Fibroblast of peridontal ligament (primary cell): ENCODE measurements at regions not wholly inside any gene's neighbourhood (a gene's known extent, or its start where the extent isn't known, plus 50 kb on each side); places are given as distances from the start of the nearest gene placed in this dataset.

ENCODE experiments used
- DNase-seq: peaks from one replicate; pipeline ENCODE4 v3.0.0-alpha.2; 2010; ENCODE audit errors: extremely low read depth

GRCh38 chr3:193873426-193874201, 262.3 kb upstream of the HES1 start:
- DNase-seq, result no peak

DNA sequence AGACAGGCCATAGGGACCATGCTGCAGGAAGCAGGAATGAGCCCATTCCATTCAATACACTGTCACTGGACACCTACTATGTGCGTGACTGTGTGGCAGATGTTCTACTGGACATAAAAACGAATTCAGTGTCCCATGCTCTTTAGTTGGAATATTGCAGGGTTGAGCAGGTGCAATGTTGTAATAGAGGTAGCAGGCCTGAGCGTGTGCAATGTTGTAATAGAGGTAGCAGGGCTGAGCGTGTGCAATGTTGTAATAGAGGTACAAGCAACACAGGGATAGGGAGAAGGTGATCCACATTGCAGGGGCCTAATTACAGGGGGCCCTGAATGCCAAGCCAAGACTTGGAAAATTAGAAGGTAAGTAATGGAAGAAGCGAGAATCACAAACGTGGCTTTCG, 261.4 kb upstream of the HES1 start:
- DNase-seq, result no peak

DNA sequence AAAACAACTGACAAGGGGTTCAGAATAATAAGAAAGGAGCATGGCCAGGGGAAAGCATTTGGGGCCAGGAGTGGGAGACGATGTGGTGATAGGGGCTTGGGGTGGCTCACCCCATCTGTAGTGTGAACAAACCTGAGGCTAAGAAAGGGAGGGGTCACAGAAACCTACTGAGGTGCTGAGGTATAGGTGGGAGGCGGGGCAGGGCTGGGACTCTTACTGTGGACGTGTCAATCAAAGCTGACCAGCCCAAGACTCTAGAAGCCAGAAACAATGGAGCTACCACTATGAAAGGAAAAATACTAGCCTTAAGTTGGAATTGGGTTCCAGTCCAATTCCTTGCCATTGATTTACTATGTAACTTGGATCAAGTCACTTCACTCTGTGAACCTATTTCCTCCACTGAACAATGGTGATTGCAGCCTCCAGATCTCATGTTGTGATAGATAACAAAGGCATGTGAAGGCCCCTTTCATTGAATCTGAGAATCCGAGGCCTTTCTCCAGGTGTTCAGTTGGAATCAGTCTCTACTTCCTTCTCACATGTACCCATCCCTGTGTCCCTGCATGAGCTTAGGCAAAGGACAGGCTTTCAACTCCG, 260.9 kb upstream of the HES1 start:
- DNase-seq, result no peak

GRCh38 chr3:193875601-193876321, 260.2 kb upstream of the HES1 start:
- DNase-seq, result no peak

DNA sequence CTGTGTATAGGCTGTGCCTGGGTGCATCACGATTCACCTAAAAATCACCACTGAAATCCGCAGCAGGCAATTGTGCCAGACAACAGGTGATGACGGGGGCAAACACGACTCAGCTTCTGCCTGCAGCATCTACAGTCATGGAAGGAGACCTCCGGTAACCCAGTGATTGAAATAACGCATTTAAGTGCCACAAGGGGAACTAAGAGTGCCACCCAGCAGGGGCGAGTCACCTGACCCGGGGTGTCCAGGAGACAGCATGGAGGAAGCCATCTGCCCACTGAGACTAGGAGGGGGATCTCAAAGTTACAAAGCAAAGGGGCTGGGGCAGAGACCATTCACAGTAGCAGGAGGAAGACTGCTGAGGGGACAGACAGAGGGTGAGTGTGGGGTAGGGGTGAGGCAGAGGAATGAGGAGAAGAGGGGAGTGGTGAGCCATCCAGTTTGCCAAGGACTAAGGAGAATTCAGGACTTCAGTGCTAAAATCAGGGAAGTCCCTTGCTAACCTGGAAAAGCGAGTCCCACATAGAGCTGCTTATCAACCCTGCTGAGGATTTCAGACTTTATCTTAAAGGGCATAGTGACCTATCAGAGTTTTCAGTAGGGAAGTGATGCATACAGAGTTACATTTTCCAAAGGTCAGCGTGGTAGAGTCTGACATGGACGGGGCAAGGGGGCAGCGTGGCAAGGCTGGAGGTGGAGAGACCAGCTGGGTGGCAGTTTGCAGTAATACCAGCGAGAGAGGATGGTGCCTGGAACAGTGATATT, 256.7 kb upstream of the HES1 start:
- no peak for DNase-seq

DNA sequence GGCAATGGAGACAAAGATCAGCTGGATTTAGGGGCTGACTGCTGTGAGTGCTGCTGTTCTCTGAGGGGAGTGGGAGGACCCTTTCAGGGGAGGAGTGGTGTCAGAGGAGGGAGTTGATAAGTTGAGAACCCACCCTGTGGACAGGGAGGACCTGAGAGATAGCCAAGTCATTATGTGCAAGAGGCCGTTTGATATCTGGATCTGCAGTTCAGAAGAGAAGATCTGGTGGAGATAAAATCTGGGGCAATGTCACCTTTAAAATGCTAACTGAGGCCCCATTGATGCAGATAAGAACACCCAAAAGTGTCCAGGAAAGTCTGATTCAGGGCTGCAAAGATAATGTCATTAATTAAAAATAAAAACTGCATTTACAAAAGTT, 256.1 kb upstream of the HES1 start:
- no peak for DNase-seq

DNA sequence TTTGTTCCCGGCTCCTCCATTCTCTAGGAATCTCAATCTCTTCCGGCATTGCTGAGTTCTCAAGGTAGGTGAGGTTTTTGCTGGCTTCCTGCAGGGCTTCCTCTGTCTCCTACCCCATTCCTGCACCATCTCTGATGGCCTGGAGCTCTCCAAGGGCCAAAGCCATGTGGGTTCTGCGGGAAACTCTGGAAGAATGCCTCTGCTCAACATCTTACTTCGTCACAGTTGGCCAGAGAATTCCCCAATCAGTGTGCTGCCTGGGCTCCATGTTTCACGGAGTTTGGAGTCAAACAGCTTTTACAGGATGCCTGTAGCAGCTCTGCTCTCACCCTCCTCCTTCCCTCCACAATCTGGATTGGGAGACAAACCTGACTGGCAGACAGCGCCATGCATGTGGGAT, 253.9 kb upstream of the HES1 start:
- no peak for DNase-seq

- peak; percentile 29 for DNase-seq
Observed at GRCh38 chr3:193883551-193883950, 252.4 kb upstream of the HES1 start.

DNA sequence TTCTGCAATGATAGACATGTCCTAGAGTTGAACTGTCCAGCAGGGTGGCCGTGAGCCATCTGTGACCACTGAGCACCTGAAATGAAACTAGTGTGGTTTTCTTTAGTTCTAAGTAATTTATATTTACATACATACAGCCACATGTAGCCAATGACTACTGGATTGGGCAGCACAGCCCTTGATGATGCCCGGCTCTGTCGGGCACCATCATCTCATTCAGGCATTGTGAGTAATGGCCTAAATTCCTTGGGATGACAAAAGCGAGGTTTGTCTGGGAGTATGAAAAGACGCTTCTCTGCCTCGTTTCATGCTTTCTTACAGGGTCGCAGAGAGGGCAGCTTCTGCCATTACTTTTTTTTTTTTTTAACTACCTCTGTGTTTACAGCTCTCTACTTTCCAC, 251.9 kb upstream of the HES1 start:
- DNase-seq, result no peak

GRCh38 chr3:193884652-193885051, 251.3 kb upstream of the HES1 start:
- DNase-seq, result no peak

DNA sequence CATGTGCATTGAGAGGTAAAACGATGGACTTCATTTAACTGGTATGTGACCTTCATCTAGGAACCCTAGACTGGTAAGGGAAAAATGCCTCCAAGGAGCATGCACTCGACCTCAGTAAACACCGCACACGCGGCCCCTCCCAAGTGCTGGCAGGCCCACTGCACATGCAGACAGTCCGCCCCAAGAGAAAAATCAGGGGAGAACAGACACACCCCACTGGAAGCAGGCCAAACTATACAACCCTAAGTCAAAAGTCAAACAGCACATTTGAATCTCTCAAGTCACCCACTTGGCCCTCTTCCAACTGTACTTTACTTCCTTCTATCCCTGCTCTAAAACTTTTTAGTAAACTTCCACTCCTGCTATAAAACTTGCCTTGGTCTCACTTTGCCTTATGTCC, 250.1 kb upstream of the HES1 start:
- no peak for DNase-seq

DNA sequence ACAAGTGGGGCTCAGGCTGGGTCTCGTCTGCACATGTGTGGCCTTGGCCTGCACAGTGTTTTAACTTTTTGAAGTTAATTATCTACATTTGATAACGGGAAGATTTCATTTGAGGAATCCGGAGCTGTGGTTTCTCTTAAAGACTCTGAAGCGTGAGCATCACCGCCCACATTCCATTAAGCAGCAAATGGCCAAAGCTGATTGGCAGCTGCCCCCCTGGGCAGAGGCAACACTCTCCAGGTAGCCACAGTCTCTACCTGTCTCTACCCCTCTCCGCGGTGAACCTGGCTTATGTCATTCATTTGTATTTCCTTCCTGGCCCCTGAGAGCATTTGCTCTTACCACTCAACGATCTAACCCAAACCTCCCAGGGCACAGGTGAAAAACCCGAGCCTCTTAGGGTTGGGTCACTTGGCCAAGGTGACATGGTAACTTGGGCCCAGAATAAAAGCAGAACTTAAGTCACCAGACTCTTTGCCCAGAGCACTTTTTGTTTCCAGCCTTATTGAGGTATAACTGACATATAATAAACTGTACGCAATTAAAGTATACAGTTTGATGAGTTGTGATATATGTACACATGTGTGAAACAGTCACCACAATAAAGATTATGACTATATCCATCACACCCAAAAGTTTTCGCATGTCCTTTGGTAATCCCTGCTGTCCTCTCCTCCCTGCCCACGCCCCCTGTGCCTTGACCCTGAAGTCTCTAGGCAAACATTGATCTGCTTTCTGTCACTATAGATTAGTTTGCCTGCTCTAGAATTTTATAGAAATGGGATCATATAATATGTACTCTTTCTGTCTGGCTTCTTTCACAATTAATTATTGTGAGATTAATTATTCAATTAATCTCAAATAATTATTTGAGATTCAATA, 245.7 kb upstream of the HES1 start:
- no peak for DNase-seq

GRCh38 chr3:193894121-193894863, 241.7 kb upstream of the HES1 start:
- no peak for DNase-seq

GRCh38 chr3:193895409-193895808, 240.5 kb upstream of the HES1 start:
- DNase-seq, result no peak

DNA sequence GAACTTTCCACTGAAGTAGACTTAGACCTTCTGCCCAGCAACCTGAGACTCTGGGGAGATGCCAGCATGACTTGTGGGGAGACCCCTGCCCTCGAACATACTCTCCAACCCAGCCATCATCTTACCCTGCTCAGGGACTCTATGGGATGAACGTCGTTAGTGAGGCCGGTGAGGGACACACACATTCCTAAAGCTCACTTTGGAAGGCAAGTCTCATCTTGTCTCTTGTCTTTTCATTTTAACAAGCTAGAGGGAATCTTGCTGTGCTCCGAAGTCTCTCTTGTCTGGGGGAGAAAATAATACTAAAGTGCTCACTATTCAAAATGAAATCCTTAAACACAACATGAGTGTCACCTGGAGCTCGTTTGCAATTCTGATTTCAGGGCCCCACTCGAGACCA, 239.5 kb upstream of the HES1 start:
- no peak for DNase-seq

- no peak for DNase-seq
Observed at GRCh38 chr3:193897288-193897687, 238.7 kb upstream of the HES1 start.

GRCh38 chr3:193897731-193898180, 238.2 kb upstream of the HES1 start:
- DNase-seq, result no peak

DNA sequence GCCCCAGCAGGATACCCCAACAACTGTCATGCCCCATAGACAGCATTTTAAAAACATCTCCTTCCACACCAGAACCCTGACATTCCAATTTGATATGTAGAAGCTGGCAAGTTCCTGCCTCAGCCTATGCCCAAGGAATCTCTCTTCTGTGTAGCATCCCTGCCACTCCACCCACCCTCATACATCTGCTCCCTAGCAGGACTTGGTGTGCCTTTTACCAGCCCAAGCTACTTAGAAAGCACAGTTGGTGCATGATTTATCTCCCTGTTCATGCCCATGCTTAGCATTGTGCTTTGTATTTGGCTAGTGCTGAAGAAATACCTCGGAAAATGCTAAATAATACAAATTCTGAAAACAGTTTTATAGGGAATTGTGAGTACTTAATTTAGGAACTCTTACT, 236.9 kb upstream of the HES1 start:
- no peak for DNase-seq

DNA sequence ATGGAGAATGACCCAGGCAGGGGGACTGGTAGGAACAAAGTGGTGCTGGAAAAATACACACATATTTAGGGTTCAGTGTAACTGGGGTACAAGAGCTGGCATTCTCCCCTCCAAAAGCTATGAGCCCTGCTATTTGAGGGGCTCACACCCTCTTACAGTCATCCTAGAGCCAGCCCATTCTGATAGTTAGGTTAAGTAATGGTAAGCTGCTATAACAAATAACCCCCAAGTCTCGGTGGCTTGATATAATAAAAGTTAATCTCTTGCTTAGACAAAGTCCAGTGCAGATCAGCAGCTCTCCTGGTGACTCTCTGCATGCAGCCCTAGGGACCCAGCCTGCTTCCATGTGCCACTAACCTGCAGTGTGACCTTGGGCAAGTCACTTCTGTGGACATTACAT, 234.9 kb upstream of the HES1 start:
- DNase-seq, result no peak
